ENCODE measurements at regions not wholly inside any gene's neighbourhood (a gene's known extent, or its start where the extent isn't known, plus 50 kb on each side); places are given as distances from the start of the nearest gene placed in this dataset.

- DNase-seq (ENCODE audit: low read depth), result no peak
Observed at GRCh38 chr4:177109769-177110168, 199.9 kb upstream of the NEIL3 start.

GRCh38 chr4:177116161-177116560 is 193.5 kb upstream of the NEIL3 start:
- no peak for DNase-seq (ENCODE audit: low read depth)

GRCh38 chr4:177117256-177117655 is 192.4 kb upstream of the NEIL3 start:
- DNase-seq (ENCODE audit: low read depth), result no peak

GRCh38 chr4:177118596-177118995 is 191.1 kb upstream of the NEIL3 start:
- no peak for DNase-seq (ENCODE audit: low read depth)

GRCh38 chr4:177119021-177119471 is 190.6 kb upstream of the NEIL3 start:
- DNase-seq (ENCODE audit: low read depth), result no peak

- DNase-seq (ENCODE audit: low read depth), result no peak
Observed at GRCh38 chr4:177119691-177120090, 190.0 kb upstream of the NEIL3 start.

- DNase-seq (ENCODE audit: low read depth), result no peak
Observed at GRCh38 chr4:177123811-177124210, 185.9 kb upstream of the NEIL3 start.

GRCh38 chr4:177124349-177125064 is 185.2 kb upstream of the NEIL3 start:
- DNase-seq (ENCODE audit: low read depth), result no peak

GRCh38 chr4:177125656-177126055 is 184.0 kb upstream of the NEIL3 start:
- DNase-seq (ENCODE audit: low read depth), result no peak

GRCh38 chr4:177127658-177128057 is 182.0 kb upstream of the NEIL3 start:
- DNase-seq (ENCODE audit: low read depth), result no peak

- no peak for DNase-seq (ENCODE audit: low read depth)
Observed at GRCh38 chr4:177128306-177128705, 181.4 kb upstream of the NEIL3 start.

- DNase-seq (ENCODE audit: low read depth), result no peak
Observed at GRCh38 chr4:177131736-177132135, 177.9 kb upstream of the NEIL3 start.

GRCh38 chr4:177147668-177148067 is 162.0 kb upstream of the NEIL3 start:
- no peak for DNase-seq (ENCODE audit: low read depth)

- DNase-seq (ENCODE audit: low read depth), result no peak
Observed at GRCh38 chr4:177155454-177155853, 154.2 kb upstream of the NEIL3 start.

- DNase-seq (ENCODE audit: low read depth), result no peak
Observed at GRCh38 chr4:177159600-177159999, 150.1 kb upstream of the NEIL3 start.

- DNase-seq (ENCODE audit: low read depth), result no peak
Observed at GRCh38 chr4:177161781-177162180, 147.9 kb upstream of the NEIL3 start.

- DNase-seq (ENCODE audit: low read depth), result no peak
Observed at GRCh38 chr4:177163532-177163931, 146.1 kb upstream of the NEIL3 start.

GRCh38 chr4:177171588-177171987 is 138.1 kb upstream of the NEIL3 start:
- no peak for DNase-seq (ENCODE audit: low read depth)

GRCh38 chr4:177175473-177175872 is 134.2 kb upstream of the NEIL3 start:
- no peak for DNase-seq (ENCODE audit: low read depth)

- no peak for DNase-seq (ENCODE audit: low read depth)
Observed at GRCh38 chr4:177177541-177178081, 132.1 kb upstream of the NEIL3 start.

- DNase-seq (ENCODE audit: low read depth), result no peak
Observed at GRCh38 chr4:177178246-177178645, 131.4 kb upstream of the NEIL3 start.

- no peak for DNase-seq (ENCODE audit: low read depth)
Observed at GRCh38 chr4:177182166-177182565, 127.5 kb upstream of the NEIL3 start.

- no peak for DNase-seq (ENCODE audit: low read depth)
Observed at GRCh38 chr4:177182728-177183127, 126.9 kb upstream of the NEIL3 start.

- no peak for DNase-seq (ENCODE audit: low read depth)
Observed at GRCh38 chr4:177185151-177185550, 124.5 kb upstream of the NEIL3 start.
